Activated naive CD8-positive, alpha-beta T cell treated with anti-CD3 and anti-CD28 coated beads, Interleukin-2, amount 50 U/mL, for 16 hours (primary cell): ENCODE measurements at regions not wholly inside any gene's neighbourhood (a gene's known extent, or its start where the extent isn't known, plus 50 kb on each side); places are given as distances from the start of the nearest gene placed in this dataset.
"Not testable (repeated sequence)": the region's sequence is repeated elsewhere in the genome, so short reads cannot be mapped to it uniquely, and the experiment has no call there.

Experiments
- DNase-seq: peaks from one replicate; pipeline ENCODE4 v3.0.0-alpha.2; 2020; ENCODE audit warnings: low read depth, low spot score

- no peak for DNase-seq
These were observed 193.5 kb downstream of the MAF start for GRCh38 chr16:79407005-79407404.

DNA sequence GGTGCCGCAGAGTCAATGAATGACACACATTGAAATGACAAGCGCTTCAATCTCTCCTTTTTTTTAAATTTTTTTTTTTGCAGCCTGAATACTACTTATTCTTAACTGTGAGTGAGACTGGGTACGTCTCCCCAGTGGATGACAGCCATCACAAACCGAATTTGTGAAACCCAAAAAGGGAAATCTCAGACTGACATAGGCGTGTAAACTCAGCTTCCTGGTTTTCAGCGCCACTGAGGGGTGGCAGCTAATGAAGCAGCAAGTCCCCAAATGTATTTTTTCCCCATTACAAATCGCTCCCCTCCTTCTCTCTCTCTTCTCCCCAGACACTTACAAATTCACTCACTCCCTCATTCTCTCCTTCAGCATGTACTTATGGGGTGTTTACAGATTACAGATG is 196.0 kb downstream of the MAF start:
- no peak for DNase-seq

GRCh38 chr16:79403534-79403933 is 197.0 kb downstream of the MAF start:
- DNase-seq, result no peak

DNA sequence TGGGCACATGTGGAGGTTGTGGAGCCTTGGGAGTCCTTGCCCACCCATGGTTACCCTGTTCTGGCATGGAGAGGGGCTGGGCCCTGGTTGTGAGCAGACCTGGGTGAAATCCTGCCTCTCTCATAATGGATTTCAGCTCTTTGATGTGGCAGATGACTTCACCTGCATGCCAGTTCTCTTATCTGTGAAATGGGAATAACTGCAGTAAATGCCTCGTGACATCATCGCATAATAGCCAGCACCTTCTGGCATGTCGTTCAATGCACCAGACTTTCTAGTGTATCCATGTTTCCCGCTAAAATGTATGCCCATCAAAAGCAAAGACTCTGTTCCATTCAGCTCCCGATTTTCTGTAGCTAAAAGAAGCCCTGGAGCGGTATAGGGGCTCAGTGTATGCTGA is 197.6 kb downstream of the MAF start:
- no peak for DNase-seq

DNA sequence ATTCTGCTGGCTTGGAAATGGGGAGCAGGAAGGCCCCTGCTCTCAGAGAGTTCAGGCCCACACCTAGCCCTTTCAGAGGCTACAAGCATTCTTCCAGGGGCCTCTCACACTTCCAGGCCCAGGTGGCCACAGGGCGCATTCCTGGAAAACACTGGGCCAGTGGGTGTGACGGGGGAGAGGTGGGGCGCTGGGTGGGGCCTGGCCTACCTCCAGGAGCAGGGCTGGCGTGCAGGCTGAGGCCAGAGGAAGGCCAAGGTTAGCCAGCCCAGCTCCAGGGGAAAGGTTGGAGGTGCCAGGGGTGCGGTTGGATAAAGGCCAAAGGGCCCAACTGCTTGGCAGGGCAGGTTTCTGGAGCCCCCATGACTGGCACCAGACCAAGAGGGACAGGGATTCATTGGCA is 198.2 kb downstream of the MAF start:
- DNase-seq, result no peak

DNA sequence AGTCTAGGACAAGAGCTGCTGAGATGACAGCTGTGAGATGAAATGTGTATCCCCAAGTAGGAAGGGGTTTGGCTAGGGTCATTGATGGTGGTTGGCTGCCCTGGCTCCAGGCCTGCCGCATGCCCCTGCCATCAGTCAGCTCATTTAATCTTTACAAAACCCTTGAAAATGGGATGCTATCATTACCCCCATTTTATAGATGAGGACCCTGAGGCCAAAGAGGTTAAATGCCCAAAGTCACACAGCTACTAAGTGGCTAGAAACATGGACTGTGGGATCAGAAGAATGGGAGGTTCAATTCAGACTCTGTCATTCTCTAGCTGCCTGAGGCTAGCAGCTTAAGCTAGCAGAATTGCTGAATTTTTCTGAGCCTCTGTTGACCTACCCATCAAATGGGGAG is 198.8 kb downstream of the MAF start:
- DNase-seq, result no peak

DNA sequence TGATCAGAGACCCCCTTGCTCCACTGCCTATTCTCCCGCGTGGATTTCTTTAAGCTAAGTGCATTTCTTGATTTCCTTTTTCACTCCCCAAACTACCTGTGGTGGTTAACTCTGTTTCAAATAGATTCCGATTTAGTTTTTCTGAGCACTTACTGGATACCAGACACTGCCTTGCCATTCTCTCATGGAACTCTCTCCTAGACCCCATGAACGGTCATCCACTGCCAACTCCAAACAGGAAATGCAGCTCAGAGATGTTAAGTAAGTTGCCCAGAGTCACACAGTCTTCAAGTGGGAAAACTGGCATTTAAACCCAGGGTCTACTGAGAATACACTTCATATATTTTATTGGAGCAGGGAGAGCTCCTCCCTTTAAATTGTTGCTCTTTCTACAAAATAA is 199.4 kb downstream of the MAF start:
- DNase-seq, result no peak

- DNase-seq, result no peak
These were observed 199.9 kb downstream of the MAF start for GRCh38 chr16:79400462-79401149.

DNA sequence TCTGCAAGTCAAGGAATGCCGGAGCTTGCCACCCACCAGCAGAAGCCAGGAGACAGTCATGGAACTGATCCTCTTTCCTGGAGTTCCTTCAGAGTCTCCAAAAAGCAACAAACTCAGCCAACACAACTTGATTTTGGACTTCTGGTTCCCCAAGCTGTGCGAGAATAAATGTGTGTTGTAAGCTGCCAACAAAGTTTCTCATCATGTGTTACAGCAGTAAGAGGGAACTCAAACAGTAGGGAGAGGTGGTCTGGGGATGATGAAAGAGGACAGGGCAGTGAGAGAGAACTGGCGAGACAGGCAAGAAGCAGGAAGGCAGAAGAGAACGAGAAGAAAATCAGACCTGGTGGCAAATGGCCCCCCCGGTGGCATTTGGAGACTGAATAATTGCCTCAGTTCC is 204.9 kb downstream of the MAF start:
- no peak for DNase-seq

DNA sequence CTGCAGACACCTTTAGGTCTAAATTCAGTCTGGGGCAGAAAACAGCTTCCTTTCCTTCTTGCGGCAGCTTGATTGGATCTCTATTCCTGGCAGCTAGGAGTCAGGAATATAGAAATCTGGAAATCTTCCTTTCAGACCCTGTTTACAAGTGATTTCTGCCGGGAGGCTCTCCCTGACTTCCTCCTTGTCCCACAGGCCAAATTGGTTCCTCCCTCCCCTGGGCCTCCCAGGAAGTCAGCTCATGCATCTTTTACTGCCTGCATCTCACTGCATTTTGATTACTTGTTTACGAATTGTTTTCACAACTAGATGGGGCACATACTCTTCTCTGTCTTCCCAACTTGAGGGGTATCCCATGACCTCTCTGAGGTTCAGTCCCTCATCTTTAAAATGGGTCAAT is 206.3 kb downstream of the MAF start:
- DNase-seq, result no peak

- DNase-seq, result no peak
These were observed 207.0 kb downstream of the MAF start for GRCh38 chr16:79393564-79393963.

GRCh38 chr16:79393127-79393526 is 207.4 kb downstream of the MAF start:
- DNase-seq, result no peak

GRCh38 chr16:79392081-79392480 is 208.5 kb downstream of the MAF start:
- no peak for DNase-seq

DNA sequence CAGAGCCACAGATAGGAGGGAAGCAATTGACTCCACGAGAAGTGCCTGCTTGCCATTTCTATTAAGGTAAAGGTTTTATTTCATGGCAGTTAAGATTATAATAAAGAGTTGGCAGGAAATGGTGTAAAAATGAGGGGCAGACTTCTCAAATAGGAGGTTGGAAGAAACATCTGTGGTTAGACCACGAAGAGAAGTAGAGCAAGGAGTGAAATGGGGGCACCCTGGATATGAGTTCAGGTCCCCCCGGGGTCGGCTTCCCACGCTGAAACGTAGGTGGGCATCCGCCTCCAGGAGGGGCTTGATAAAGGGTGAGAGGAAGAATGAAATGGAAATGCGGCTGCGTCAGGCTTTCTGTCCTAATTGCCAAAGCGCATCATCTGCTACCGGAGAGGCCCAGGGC is 209.1 kb downstream of the MAF start:
- no peak for DNase-seq

DNA sequence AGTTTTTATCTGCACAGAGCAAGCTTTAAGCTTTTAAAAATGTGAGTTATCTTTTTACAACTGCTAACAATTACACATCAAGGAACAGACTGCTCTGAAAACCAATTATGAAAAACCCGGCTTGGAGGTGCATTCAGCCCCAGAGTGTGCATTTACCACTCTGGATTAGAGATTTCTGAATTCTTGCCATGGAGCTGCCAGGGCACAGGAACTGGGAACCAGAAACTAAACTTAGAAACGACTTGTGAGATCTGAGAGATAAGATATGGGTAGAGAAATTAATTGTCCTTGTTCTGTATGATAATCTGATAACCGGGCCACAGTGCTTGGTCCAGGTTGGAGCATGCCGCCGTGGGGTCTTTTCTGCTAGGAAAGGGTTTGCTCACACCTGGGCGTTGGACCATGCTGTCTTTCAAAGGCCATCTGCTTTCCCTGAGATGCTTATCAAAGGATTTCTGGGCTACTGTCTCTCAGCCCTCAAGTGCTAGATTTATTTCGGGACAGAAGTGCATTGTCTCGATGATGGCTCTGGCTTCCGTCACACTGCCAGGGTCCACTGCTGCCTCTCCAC is 210.0 kb downstream of the MAF start:
- DNase-seq, result no peak

DNA sequence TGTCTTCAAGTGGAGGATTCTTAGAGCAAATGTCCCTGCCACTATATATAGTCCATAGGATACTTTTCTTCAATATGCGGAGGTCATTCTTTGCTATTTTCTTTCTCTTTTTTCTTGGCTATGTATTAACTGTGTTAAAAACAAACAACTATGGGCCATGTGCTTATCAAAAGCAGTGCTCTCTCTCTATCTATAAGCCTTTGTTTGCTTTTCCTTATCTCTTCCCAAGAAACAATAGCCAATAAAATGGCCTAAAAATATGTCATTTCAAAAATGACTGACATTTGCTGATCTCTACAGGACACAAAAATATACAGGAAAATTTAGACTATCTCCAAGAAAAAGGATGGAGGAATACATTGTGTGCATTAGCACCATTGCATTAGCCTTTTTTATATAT is 212.1 kb downstream of the MAF start:
- DNase-seq, result no peak

GRCh38 chr16:79386299-79386698 is 214.2 kb downstream of the MAF start:
- DNase-seq, result no peak

GRCh38 chr16:79381603-79382042 is 218.9 kb downstream of the MAF start:
- no peak for DNase-seq

DNA sequence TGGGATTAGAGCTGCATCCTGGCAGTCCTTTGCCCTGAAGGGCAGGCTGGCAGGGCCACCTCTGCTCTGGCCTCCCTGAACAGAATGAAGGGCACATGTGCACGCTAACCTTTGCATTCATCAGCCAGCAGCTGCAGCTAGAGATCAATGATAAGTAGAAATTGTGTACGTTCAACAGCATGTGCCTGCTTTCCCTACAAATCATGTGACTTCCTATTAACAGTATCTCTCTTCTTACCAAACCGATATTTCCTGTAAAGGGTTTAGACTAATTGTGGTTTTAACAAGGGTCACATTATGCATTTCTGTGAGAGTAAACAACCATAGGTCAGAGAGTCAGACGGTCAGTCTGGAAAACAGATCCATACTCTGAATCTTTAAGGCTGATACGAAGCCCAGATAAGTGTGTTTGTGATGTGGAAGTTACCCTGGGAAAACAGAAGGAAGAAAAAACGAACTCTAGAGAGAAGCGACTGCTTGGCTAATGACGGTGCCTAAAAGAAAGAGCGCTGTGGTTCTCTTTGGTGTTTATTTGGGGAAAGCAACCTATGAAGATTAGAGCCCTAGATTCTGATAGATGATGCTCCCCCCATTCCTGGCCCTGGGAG is 219.4 kb downstream of the MAF start:
- no peak for DNase-seq

- no peak for DNase-seq
These were observed 221.4 kb downstream of the MAF start for GRCh38 chr16:79379095-79379494.

- not testable (repeated sequence) for DNase-seq
These were observed 223.5 kb downstream of the MAF start for GRCh38 chr16:79377082-79377481.

DNA sequence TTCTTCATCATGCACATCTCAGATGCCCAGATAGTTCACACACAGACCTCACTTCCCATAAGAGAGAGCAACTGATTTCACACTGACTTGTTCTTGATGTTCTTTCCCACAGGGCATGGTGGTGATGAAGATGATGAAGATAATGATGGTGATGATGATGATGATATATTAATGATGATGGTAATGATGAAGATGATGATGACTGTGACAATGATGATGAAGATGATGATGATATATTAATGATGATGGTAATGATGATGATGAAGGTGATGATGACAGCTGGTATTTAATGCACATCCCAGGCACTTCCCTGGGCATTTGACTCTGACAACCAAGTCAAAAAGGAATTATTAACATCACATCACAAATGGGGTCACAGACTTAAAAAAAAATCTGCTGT is 225.2 kb downstream of the MAF start:
- DNase-seq, result no peak

DNA sequence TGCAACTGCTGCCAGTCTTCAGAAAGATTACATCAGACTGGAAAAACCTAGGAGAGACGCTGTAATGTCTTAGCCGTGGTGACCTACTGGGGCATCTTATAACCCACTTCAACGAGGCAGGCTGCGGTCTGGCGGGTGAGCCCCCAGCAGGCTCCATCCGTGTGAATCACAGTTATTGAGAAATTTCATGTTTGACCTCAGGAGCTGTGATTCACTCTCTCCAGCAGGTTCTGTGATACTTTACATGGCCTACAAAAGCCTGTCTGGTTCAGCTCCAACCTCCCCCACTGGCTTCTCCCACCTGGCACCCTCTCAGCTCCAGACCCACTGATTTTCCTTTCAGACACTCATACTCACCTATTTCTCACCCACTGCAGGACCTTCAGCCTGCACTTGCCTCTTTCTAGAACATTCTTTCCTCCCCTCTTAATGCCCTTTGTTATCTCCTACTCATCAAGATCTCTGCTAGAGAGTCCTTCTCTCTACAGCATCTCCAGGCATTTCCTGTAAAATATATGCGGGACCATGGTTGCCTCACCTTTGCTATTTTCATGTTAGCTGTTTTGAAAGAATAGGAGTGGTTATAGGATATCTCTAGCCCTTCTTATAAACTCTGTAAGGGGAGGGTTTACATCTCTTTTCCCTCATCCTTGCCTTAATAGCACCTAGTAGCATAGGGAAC is 227.9 kb downstream of the MAF start:
- DNase-seq, result no peak
